PFSK-1 (cell line): ENCODE measurements at regions not wholly inside any gene's neighbourhood (a gene's known extent, or its start where the extent isn't known, plus 50 kb on each side); places are given as distances from the start of the nearest gene placed in this dataset.

Source experiments
- FOXP2 ChIP-seq: optimal IDR thresholded peaks from 2 replicates; pipeline ENCODE3; 2011; ENCODE audit warnings: borderline replicate concordance, control low read depth, inconsistent platforms; ENCODE audit not compliant: insufficient read depth; ENCODE audit errors: extremely low read length, extremely low read depth
- POLR2AphosphoS5 ChIP-seq: IDR thresholded peaks from 2 replicates; pipeline ENCODE4 v1.6.1; 2012; ENCODE audit warnings: low read depth, mild to moderate bottlenecking, control low read depth, low read length, moderate library complexity
- REST ChIP-seq, 2 experiments: IDR thresholded peaks; 2 replicates each; pipeline versions ENCODE4 v1.6.1 to v1.8.0; 2011 to 2012; ENCODE audit warnings: low read depth in 2 of 2, low read length in 2 of 2, control low read depth in 1 of 2, inconsistent platforms in 1 of 2, mild to moderate bottlenecking in 1 of 2, moderate library complexity in 1 of 2; ENCODE audit not compliant: insufficient read depth in 1 of 2
- SIN3A ChIP-seq: IDR thresholded peaks from 2 replicates; pipeline ENCODE4 v1.6.1; 2012; ENCODE audit warnings: mild to moderate bottlenecking, low read length, moderate library complexity, borderline replicate concordance; ENCODE audit not compliant: insufficient read depth
- TAF1 ChIP-seq: IDR thresholded peaks from 2 replicates; pipeline ENCODE4 v1.6.1; 2012; ENCODE audit warnings: low read length, control low read depth, borderline replicate concordance; ENCODE audit not compliant: insufficient read depth

GRCh38 chr5:1698589-1699316, 100.9 kb downstream of the MRPL36 start:
- no peak for TF ChIP-seq REST (IDR thresholded peaks at IDR 0.05; ENCODE audit: insufficient read depth in 1 of 2, low read depth in 2 of 2, low read length in 2 of 2)

DNA sequence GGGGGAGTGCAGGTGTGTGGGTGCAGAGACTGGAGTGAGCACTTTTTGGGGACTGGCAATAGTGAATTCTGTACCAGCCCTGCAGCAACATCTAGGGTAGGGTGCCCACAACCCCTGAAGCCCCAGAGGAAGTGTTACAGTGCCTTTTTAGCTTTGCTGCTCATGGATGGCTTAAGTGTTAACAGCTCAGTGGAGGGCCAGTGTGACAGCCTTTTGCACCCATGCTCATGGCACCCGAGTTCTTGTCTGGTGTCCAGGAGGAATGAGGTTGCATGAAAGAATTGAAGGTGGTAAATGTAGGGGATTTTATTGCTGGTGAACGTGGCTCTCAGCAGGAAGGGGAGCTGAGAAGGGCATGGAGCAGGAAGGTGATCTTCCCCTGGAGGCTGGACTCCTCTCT, 107.3 kb downstream of the MRPL36 start:
- no peak for TF ChIP-seq POLR2AphosphoS5
- no peak for TF ChIP-seq REST (IDR thresholded peaks at IDR 0.05; ENCODE audit: insufficient read depth in 1 of 2, low read depth in 2 of 2, low read length in 2 of 2)
- no peak for TF ChIP-seq SIN3A
- TF ChIP-seq TAF1, result no peak
- TF ChIP-seq FOXP2, result no peak

DNA sequence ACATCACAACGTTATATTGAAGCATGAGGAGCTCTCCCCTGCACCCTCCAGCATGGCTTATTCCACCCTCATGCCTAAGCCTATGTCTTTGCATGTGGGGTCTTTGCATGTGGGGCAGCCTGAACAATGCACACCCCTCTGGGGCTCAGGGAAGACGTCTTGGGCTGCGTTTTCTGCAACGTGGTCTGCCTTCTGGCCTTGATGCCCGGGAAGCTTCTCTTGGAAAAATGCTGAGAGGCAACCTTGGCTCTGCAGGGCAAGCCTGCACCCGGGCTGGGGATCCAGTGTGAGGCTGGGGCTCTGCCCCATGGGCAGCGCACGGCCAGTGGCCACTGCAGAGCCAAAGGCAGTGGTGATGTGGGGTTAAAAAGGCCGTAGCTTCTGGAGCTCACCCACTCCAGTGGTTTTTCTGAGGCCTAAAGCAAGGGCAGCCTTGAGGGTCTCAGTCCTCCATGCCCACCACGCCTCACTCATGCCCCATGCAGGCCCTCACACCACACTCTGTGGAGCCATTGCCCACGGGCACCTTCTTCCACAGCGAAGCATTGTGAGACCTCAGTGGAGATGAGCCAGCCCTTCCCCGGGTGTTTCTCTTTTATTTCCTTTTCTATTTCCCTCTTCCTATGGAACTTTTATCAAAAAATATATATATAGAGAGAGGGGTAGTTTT, 112.2 kb downstream of the MRPL36 start:
- TF ChIP-seq TAF1 (no peak), SIN3A (no peak), REST (IDR thresholded peaks at IDR 0.05; ENCODE audit: insufficient read depth in 1 of 2, low read depth in 2 of 2, low read length in 2 of 2) (no peak), POLR2AphosphoS5 (no peak), FOXP2 (no peak)

- TF ChIP-seq SIN3A, result no peak
- no peak for TF ChIP-seq FOXP2
- no peak for TF ChIP-seq POLR2AphosphoS5
- no peak for TF ChIP-seq TAF1
Measured at GRCh38 chr5:1686016-1686802, 113.4 kb downstream of the MRPL36 start.

- TF ChIP-seq TAF1 (no peak), FOXP2 (no peak), REST (IDR thresholded peaks at IDR 0.05; ENCODE audit: insufficient read depth in 1 of 2, low read depth in 2 of 2, low read length in 2 of 2) (no peak), POLR2AphosphoS5 (no peak)
Measured at GRCh38 chr5:1685066-1685465, 114.6 kb downstream of the MRPL36 start.
